ENCODE measurements at regions not wholly inside any gene's neighbourhood (a gene's known extent, or its start where the extent isn't known, plus 50 kb on each side); places are given as distances from the start of the nearest gene placed in this dataset.
"Not testable (repeated sequence)": the region's sequence is repeated elsewhere in the genome, so short reads cannot be mapped to it uniquely, and the experiment has no call there.

DNA sequence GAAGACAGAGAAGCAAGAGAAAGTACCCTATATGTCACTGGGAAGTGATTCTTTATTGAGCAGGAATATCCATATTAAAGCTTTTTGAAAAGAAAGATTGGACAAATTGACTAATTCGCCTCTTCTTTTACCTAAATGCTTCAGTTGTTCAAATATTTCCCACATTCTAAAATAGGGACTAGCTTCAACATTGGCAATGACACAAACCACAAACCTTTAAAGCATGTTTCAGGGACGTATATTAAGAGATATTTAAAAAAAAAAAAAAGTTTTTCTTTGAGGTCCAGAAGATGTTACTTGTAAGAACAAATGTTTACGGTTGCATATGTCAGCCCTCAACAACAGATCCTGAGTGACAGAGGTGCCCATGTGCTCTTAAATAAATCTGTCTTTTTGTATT, 235.0 kb upstream of the NFIA start:
- H3K4me3 ChIP-seq (ENCODE audit: low read length): no peak overlapping the region
- no peaks in the 10 kb centered on the region for H4K20me1 ChIP-seq (ENCODE audit: insufficient read depth, low read length)
- no peaks in the 10 kb centered on the region for H3K4me1 ChIP-seq (ENCODE audit: low read length)
- no peaks in the 10 kb centered on the region for H3K36me3 ChIP-seq (replicated peaks; ENCODE audit: low read depth, low read length)
- H3K27ac ChIP-seq (ENCODE audit: low read length): no peak overlapping the region
- H3K9me3 ChIP-seq (ENCODE audit: insufficient read depth, low read length): no peaks in the 10 kb centered on the region
- no peak overlapping the region for H2AFZ ChIP-seq (ENCODE audit: low read depth, low read length)
- no peak overlapping the region for H3K4me2 ChIP-seq (ENCODE audit: low read length)
- H3K27me3 ChIP-seq (ENCODE audit: low read depth, low read length): no peaks in the 10 kb centered on the region
- TF ChIP-seq, protein P1, sequence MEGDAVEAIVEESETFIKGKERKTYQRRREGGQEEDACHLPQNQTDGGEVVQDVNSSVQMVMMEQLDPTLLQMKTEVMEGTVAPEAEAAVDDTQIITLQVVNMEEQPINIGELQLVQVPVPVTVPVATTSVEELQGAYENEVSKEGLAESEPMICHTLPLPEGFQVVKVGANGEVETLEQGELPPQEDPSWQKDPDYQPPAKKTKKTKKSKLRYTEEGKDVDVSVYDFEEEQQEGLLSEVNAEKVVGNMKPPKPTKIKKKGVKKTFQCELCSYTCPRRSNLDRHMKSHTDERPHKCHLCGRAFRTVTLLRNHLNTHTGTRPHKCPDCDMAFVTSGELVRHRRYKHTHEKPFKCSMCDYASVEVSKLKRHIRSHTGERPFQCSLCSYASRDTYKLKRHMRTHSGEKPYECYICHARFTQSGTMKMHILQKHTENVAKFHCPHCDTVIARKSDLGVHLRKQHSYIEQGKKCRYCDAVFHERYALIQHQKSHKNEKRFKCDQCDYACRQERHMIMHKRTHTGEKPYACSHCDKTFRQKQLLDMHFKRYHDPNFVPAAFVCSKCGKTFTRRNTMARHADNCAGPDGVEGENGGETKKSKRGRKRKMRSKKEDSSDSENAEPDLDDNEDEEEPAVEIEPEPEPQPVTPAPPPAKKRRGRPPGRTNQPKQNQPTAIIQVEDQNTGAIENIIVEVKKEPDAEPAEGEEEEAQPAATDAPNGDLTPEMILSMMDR (IDR thresholded peaks at IDR 0.05; ENCODE audit: low read depth, low read length): no peak
- TF ChIP-seq EZH2phosphoT487 (IDR thresholded peaks at IDR 0.05; ENCODE audit: low read depth): no peak
- no peaks in the 10 kb centered on the region for H3K79me2 ChIP-seq (ENCODE audit: low read length)
- H3K9ac ChIP-seq (ENCODE audit: low read length): no peak overlapping the region

DNA sequence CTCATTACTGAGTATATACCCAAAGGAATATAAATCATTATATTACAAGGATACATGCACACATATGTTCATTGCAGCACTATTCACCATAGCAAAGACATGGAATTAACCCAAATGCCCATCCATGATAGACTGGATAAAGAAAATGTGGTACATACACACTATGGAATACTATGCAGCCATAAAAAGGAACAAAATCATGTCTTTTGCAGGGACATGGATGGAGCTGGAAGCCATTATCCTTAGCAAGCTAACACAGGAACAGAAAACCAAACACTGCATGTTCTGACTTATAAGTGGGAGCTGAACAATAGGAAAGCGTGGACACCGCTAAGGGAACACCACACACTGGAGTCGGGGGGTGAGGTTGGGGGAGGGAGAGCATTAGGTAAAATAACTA, 236.7 kb upstream of the NFIA start:
- not testable (repeated sequence) for H2AFZ ChIP-seq (ENCODE audit: low read depth, low read length); H3K9ac ChIP-seq (ENCODE audit: low read length)

DNA sequence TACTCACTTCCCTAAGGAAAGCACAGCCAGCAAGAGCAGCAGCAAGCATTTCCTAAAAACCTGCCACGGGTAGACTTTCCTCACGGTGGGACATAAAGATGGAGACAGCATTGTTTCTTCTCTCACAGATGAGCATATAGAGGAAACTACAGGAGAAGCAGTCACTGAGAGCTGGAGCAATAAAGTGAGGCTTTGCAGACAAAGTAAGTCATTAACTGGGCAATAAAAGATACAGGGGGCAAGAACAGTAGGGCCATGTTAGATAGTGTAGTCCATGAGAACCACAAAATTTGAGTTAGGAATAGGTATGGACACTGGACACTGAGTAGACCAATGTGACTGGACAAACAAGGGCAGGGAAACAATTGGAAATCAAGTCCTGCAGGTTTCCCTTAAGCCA, 240.1 kb upstream of the NFIA start:
- no peaks in the 10 kb centered on the region for H3K9me3 ChIP-seq (ENCODE audit: insufficient read depth, low read length)
- no peak overlapping the region for H3K9ac ChIP-seq (ENCODE audit: low read length)
- no peaks in the 10 kb centered on the region for H3K79me2 ChIP-seq (ENCODE audit: low read length)
- H3K27me3 ChIP-seq (ENCODE audit: low read depth, low read length): no peaks in the 10 kb centered on the region
- no peaks in the 10 kb centered on the region for H3K36me3 ChIP-seq (replicated peaks; ENCODE audit: low read depth, low read length)
- no peak for TF ChIP-seq EZH2phosphoT487 (IDR thresholded peaks at IDR 0.05; ENCODE audit: low read depth)
- TF ChIP-seq, protein P1 (IDR thresholded peaks at IDR 0.05; ENCODE audit: low read depth, low read length): no peak
- H3K4me1 ChIP-seq (ENCODE audit: low read length): no peaks in the 10 kb centered on the region
- H4K20me1 ChIP-seq (ENCODE audit: insufficient read depth, low read length): no peaks in the 10 kb centered on the region
- no peak overlapping the region for H3K4me3 ChIP-seq (ENCODE audit: low read length)
- H3K27ac ChIP-seq (ENCODE audit: low read length): no peak overlapping the region
- H2AFZ ChIP-seq (ENCODE audit: low read depth, low read length): no peak overlapping the region
- H3K4me2 ChIP-seq (ENCODE audit: low read length): no peak overlapping the region

More for the DNA sequence above, 236.7 kb upstream of the NFIA start:
- not testable (repeated sequence) for H3K4me3 ChIP-seq (ENCODE audit: low read length); H3K79me2 ChIP-seq (ENCODE audit: low read length); H3K36me3 ChIP-seq (replicated peaks; ENCODE audit: low read depth, low read length); H3K27me3 ChIP-seq (ENCODE audit: low read depth, low read length); H3K4me2 ChIP-seq (ENCODE audit: low read length); H3K4me1 ChIP-seq (ENCODE audit: low read length); H3K27ac ChIP-seq (ENCODE audit: low read length); H3K9me3 ChIP-seq (ENCODE audit: insufficient read depth, low read length); H4K20me1 ChIP-seq (ENCODE audit: insufficient read depth, low read length)

DNA sequence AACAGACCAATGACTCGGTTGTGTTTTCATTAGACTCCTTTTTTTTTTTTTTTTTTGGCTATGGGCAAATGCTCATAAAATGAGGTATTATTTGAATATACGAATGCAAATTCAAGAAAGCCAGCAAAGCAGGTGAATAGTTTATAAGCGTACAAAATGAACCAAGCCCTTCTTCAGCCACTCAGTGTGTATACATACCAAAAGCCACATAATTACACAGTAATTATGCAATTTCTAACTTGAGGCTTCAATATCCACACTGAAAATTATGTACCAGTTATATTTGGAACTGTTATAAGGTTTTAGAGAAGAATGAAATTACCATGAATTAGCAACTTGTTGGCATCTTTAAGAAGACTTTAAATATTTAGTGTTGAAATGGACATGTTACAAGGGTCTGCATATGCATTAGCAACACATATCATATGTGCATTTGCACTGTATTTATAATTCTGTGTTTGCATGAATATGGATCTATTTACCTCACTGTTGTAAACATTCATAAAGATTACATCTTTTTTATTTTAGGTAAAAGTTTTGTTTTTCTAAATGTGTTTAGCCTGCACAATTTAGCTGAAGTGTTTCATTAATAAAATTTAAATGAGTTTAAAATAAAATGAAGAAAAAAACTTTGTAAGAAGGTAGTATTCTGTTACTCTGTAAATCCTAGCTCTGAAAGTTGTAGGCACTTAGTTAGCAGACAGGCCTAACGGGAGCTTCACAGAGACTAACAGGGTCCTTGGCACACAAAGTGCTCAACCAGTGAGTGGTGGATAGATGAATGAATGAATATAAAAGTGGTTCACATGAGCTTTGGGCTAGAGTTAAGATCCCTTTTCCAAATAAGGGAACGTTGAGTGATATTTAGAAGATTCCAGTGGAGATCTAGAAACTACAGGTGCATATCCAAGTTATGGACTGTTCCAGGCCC, 241.0 kb upstream of the NFIA start:
- no peak overlapping the region for H2AFZ ChIP-seq (ENCODE audit: low read depth, low read length)
- no peaks in the 10 kb centered on the region for H4K20me1 ChIP-seq (ENCODE audit: insufficient read depth, low read length)
- TF ChIP-seq, protein P1 (IDR thresholded peaks at IDR 0.05; ENCODE audit: low read depth, low read length): no peak
- TF ChIP-seq EZH2phosphoT487 (IDR thresholded peaks at IDR 0.05; ENCODE audit: low read depth): no peak
- H3K79me2 ChIP-seq (ENCODE audit: low read length): no peaks in the 10 kb centered on the region
- no peaks in the 10 kb centered on the region for H3K36me3 ChIP-seq (replicated peaks; ENCODE audit: low read depth, low read length)
- no peak overlapping the region for H3K9ac ChIP-seq (ENCODE audit: low read length)
- H3K9me3 ChIP-seq (ENCODE audit: insufficient read depth, low read length): no peaks in the 10 kb centered on the region
- H3K4me3 ChIP-seq (ENCODE audit: low read length): no peak overlapping the region
- H3K27me3 ChIP-seq (ENCODE audit: low read depth, low read length): no peaks in the 10 kb centered on the region
- no peaks in the 10 kb centered on the region for H3K4me1 ChIP-seq (ENCODE audit: low read length)
- H3K4me2 ChIP-seq (ENCODE audit: low read length): no peak overlapping the region
- H3K27ac ChIP-seq (ENCODE audit: low read length): no peak overlapping the region

DNA sequence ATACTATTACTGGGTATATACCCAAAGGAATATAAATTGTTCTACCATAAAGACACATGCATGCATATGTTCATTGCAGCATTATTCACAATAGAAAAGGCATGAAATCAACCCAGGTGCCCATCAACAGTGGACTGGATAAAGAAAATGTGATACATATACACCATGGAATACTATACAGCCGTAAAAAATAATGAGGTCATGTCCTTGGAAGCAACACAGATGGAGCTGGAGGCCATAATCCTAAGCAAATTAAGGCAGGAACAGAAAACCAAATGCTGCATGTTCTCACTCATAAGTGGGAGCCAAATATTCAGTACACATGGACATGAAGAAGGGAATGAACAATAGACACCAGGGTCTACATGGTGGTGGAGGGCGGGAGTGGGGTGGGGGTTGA, 241.9 kb upstream of the NFIA start:
- not testable (repeated sequence) for H2AFZ ChIP-seq (ENCODE audit: low read depth, low read length); H3K4me1 ChIP-seq (ENCODE audit: low read length); H4K20me1 ChIP-seq (ENCODE audit: insufficient read depth, low read length); H3K9ac ChIP-seq (ENCODE audit: low read length); H3K9me3 ChIP-seq (ENCODE audit: insufficient read depth, low read length); H3K4me2 ChIP-seq (ENCODE audit: low read length); H3K27ac ChIP-seq (ENCODE audit: low read length); H3K36me3 ChIP-seq (replicated peaks; ENCODE audit: low read depth, low read length); H3K79me2 ChIP-seq (ENCODE audit: low read length); H3K4me3 ChIP-seq (ENCODE audit: low read length); H3K27me3 ChIP-seq (ENCODE audit: low read depth, low read length)

Measured in OCI-LY3 (cell line).